Upper lobe of right lung (tissue), 1 donor: ENCODE measurements at regions not wholly inside any gene's neighbourhood (a gene's known extent, or its start where the extent isn't known, plus 50 kb on each side); places are given as distances from the start of the nearest gene placed in this dataset.

Experiments
- ATAC-seq: fragments of 200-7000 bp; cut with Tn5 transposase; one replicate; pipeline ENCODE4 v1.9.1; 2020; ENCODE audit warnings: mild to moderate bottlenecking, moderate library complexity
- DNase-seq: peaks from one replicate; pipeline ENCODE4 v3.0.0-alpha.2; 2020
- H3K27ac ChIP-seq: fragments of 200-600 bp; one replicate; pipeline ENCODE4 v1.8.0; 2022
- H3K27me3 ChIP-seq: fragments of 200-600 bp; one replicate; pipeline ENCODE4 v1.8.0; 2022; ENCODE audit warnings: mild to moderate bottlenecking
- H3K36me3 ChIP-seq: fragments of 200-600 bp; one replicate; pipeline ENCODE4 v1.8.0; 2022
- H3K4me1 ChIP-seq: fragments of 200-600 bp; one replicate; pipeline ENCODE4 v1.8.0; 2022
- H3K4me3 ChIP-seq: fragments of 200-600 bp; one replicate; pipeline ENCODE4 v1.8.0; 2022; ENCODE audit warnings: mild to moderate bottlenecking
- H3K9me3 ChIP-seq: fragments of 200-600 bp; one replicate; pipeline ENCODE4 v1.8.0; 2022
- CTCF ChIP-seq: fragments of 200-600 bp; IDR thresholded peaks from one replicate; pipeline ENCODE4 v1.8.0; 2022; ENCODE audit warnings: antibody characterized with exemption
- intact Hi-C: fragments of 100-400 bp; cut with DNase I; formaldehyde crosslinking; loops from one replicate; pipeline ENCODE4 v1.11.0; 2022
- donor health status: DM: no; HTN: yes; CAD: no; lungs with severe emphysema.

- intact Hi-C loops: no loop called here
- no peak for DNase-seq
- Histone ChIP-seq H3K27me3 (no peaks in the 10 kb centered on the region), H3K27ac (no peak overlapping the region), H3K9me3 (no peaks in the 10 kb centered on the region), H3K4me3 (no peak overlapping the region), H3K4me1 (no peaks in the 10 kb centered on the region), H3K36me3 (no peaks in the 10 kb centered on the region)
- no peak for TF ChIP-seq CTCF
- no peak for ATAC-seq
Observed at GRCh38 chr13:38283346-38283745, 66.3 kb upstream of the UFM1 start.

GRCh38 chr13:38265132-38265497, 84.5 kb upstream of the UFM1 start:
- no peak for TF ChIP-seq CTCF
- Histone ChIP-seq H3K36me3 (no peaks in the 10 kb centered on the region), H3K4me3 (no peak overlapping the region), H3K4me1 (no peaks in the 10 kb centered on the region), H3K27me3 (no peaks in the 10 kb centered on the region), H3K9me3 (no peaks in the 10 kb centered on the region), H3K27ac (no peak overlapping the region)
- intact Hi-C loops: no loop called here
- ATAC-seq (peak; percentile 93), DNase-seq (peak; percentile 73)

DNA sequence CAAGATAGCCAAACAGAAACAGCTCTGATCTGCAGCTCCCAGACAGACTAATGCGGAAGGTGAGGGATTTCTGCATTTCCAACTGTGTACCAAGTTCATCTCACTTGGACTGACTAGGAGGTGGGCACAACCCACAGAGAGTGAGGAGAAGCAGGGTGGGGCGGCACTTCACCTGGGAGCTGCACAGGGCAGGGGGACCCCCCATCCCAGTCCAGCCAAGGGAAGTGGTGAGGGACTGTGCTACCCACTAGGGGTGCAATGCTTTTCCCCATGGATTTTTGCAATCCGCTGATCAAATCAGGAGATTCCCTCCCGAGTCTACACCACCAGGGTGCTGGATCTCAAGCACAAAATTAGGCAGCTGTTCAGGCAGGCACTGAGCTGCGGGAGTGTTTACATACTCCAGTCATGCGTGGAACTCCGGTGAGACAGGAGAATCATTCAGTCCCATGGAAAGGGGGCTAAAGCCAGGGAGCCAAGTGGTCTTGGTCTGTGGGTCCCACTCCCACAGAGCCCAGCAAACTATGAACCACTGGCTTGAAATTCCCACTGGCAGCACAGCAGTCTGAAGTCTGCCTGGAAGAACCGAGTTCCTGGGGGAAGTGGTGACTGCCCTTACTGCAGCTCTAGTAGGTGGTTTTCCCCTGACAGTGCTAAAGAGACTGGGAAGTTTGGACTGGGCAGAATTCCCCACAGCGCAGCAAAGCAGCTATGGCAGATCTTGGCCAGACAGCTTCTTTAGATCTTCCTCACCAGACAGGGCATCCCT, 85.1 kb upstream of the UFM1 start:
- no peaks in the 10 kb centered on the region for H3K4me1 ChIP-seq
- peak; percentile 58 for ATAC-seq
- H3K27me3 ChIP-seq: no peaks in the 10 kb centered on the region
- no peak overlapping the region for H3K4me3 ChIP-seq
- no peak for TF ChIP-seq CTCF
- no peak overlapping the region for H3K27ac ChIP-seq
- intact Hi-C loops: no loop called here
- H3K9me3 ChIP-seq: no peaks in the 10 kb centered on the region
- no peak for DNase-seq
- no peaks in the 10 kb centered on the region for H3K36me3 ChIP-seq

- Histone ChIP-seq H3K27ac (no peak overlapping the region), H3K9me3 (no peaks in the 10 kb centered on the region), H3K4me1 (no peaks in the 10 kb centered on the region), H3K4me3 (no peak overlapping the region), H3K36me3 (no peaks in the 10 kb centered on the region), H3K27me3 (no peaks in the 10 kb centered on the region)
- intact Hi-C loops: no loop called here
- no peak for DNase-seq
- ATAC-seq: no peak
- no peak for TF ChIP-seq CTCF
Observed at GRCh38 chr13:38262211-38262610, 87.4 kb upstream of the UFM1 start.

GRCh38 chr13:38255600-38255999, 94.1 kb upstream of the UFM1 start:
- TF ChIP-seq CTCF: no peak
- H3K27me3 ChIP-seq: no peaks in the 10 kb centered on the region
- H3K27ac ChIP-seq: no peak overlapping the region
- ATAC-seq (no peak), DNase-seq (no peak)
- intact Hi-C loops: no loop called here
- no peaks in the 10 kb centered on the region for H3K4me1 ChIP-seq
- no peak overlapping the region for H3K4me3 ChIP-seq
- no peaks in the 10 kb centered on the region for H3K9me3 ChIP-seq
- no peaks in the 10 kb centered on the region for H3K36me3 ChIP-seq

DNA sequence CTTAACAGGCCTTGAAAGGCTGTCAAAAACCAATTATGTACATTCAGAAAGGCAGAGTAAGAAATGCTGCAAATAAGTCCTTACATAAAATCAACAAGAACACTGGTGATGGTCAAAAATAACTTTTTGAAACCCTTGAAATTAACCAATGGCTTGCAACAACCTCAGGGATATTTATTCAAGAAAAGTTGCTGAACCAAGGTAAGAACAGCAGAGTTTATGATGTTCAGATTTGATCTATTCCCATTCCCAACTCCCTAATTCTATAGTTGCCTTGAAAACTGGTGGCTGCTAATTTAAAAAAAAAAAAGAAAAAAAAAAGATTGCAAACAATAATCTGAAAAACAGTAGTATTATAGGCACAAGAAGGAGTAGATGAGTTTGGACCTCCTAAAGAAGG, 109.8 kb upstream of the UFM1 start:
- no peak for TF ChIP-seq CTCF
- H3K4me3 ChIP-seq: no peak overlapping the region
- intact Hi-C loops: no loop called here
- no peaks in the 10 kb centered on the region for H3K27me3 ChIP-seq
- H3K27ac ChIP-seq: no peak overlapping the region
- ATAC-seq (no peak), DNase-seq (no peak)
- no peaks in the 10 kb centered on the region for H3K9me3 ChIP-seq
- no peaks in the 10 kb centered on the region for H3K36me3 ChIP-seq
- no peaks in the 10 kb centered on the region for H3K4me1 ChIP-seq
